ENCODE measurements at regions not wholly inside any gene's neighbourhood (a gene's known extent, or its start where the extent isn't known, plus 50 kb on each side); places are given as distances from the start of the nearest gene placed in this dataset.

- no peaks in the 10 kb centered on the region for H4K20me1 ChIP-seq (ENCODE audit: control insufficient read depth, extremely low read depth, insufficient read depth, low read length)
- TF ChIP-seq CTCF (conservative IDR thresholded peaks at IDR 0.05 in 1 of 2, IDR thresholded peaks at IDR 0.05 in 1 of 2; ENCODE audit: low read depth in 1 of 2, low read length in 2 of 2), result no peak
- TF ChIP-seq EZH2 (IDR thresholded peaks at IDR 0.05; ENCODE audit: low read length, missing control alignments), result no peak
- H2AFZ ChIP-seq (ENCODE audit: low read length), result no peak overlapping the region
- H3K9ac ChIP-seq (ENCODE audit: insufficient read depth, low read length), result no peak overlapping the region
- H3K36me3 ChIP-seq (ENCODE audit: control insufficient read depth, insufficient read depth, low read length), result no peaks in the 10 kb centered on the region
- H3K4me3 ChIP-seq (replicated peaks in 1 of 4; ENCODE audit: control extremely low read depth in 1 of 4, insufficient read depth in 1 of 4, low read depth in 3 of 4, low read length in 4 of 4), result no peak overlapping the region
- H3K9me3 ChIP-seq (ENCODE audit: control insufficient read depth, insufficient read depth, low read depth, low read length), result no peaks in the 10 kb centered on the region
- no peak overlapping the region for H3K27ac ChIP-seq (ENCODE audit: insufficient read depth, low read length)
- DNase-seq (ENCODE audit: low read depth in 2 of 2), result peak; percentile 35 to 72
- no peaks in the 10 kb centered on the region for H3K79me2 ChIP-seq (ENCODE audit: control insufficient read depth, insufficient read depth, low read length)
- no peaks in the 10 kb centered on the region for H3K4me1 ChIP-seq (ENCODE audit: control insufficient read depth, extremely low read depth, insufficient read depth, low read length)
- H3K27me3 ChIP-seq (ENCODE audit: control insufficient read depth, insufficient read depth, low read length), result no peaks in the 10 kb centered on the region
- H3K4me2 ChIP-seq (ENCODE audit: extremely low read depth, insufficient read depth, low read length), result no peak overlapping the region
Observed at GRCh38 chr9:682633-683508, 158.6 kb upstream of the DMRT1 start.

GRCh38 chr9:683509-684021, 157.9 kb upstream of the DMRT1 start:
- no peaks in the 10 kb centered on the region for H3K4me1 ChIP-seq (ENCODE audit: control insufficient read depth, extremely low read depth, insufficient read depth, low read length)
- H3K9me3 ChIP-seq (ENCODE audit: control insufficient read depth, insufficient read depth, low read depth, low read length), result no peaks in the 10 kb centered on the region
- peak overlapping the region; percentile 78 for H3K4me2 ChIP-seq (ENCODE audit: extremely low read depth, insufficient read depth, low read length)
- H3K4me3 ChIP-seq (replicated peaks in 1 of 4; ENCODE audit: control extremely low read depth in 1 of 4, insufficient read depth in 1 of 4, low read depth in 3 of 4, low read length in 4 of 4), result peak overlapping the region in 1 of 4 experiments; percentile 60
- H3K79me2 ChIP-seq (ENCODE audit: control insufficient read depth, insufficient read depth, low read length), result no peaks in the 10 kb centered on the region
- peak overlapping the region; percentile 78 for H3K27ac ChIP-seq (ENCODE audit: insufficient read depth, low read length)
- no peak overlapping the region for H3K9ac ChIP-seq (ENCODE audit: insufficient read depth, low read length)
- TF ChIP-seq EZH2 (IDR thresholded peaks at IDR 0.05; ENCODE audit: low read length, missing control alignments) (no peak), CTCF (conservative IDR thresholded peaks at IDR 0.05 in 1 of 2, IDR thresholded peaks at IDR 0.05 in 1 of 2; ENCODE audit: low read depth in 1 of 2, low read length in 2 of 2) (no peak)
- no peaks in the 10 kb centered on the region for H4K20me1 ChIP-seq (ENCODE audit: control insufficient read depth, extremely low read depth, insufficient read depth, low read length)
- no peak for DNase-seq (ENCODE audit: low read depth in 2 of 2)
- no peaks in the 10 kb centered on the region for H3K36me3 ChIP-seq (ENCODE audit: control insufficient read depth, insufficient read depth, low read length)
- H3K27me3 ChIP-seq (ENCODE audit: control insufficient read depth, insufficient read depth, low read length), result no peaks in the 10 kb centered on the region
- no peak overlapping the region for H2AFZ ChIP-seq (ENCODE audit: low read length)

DNA sequence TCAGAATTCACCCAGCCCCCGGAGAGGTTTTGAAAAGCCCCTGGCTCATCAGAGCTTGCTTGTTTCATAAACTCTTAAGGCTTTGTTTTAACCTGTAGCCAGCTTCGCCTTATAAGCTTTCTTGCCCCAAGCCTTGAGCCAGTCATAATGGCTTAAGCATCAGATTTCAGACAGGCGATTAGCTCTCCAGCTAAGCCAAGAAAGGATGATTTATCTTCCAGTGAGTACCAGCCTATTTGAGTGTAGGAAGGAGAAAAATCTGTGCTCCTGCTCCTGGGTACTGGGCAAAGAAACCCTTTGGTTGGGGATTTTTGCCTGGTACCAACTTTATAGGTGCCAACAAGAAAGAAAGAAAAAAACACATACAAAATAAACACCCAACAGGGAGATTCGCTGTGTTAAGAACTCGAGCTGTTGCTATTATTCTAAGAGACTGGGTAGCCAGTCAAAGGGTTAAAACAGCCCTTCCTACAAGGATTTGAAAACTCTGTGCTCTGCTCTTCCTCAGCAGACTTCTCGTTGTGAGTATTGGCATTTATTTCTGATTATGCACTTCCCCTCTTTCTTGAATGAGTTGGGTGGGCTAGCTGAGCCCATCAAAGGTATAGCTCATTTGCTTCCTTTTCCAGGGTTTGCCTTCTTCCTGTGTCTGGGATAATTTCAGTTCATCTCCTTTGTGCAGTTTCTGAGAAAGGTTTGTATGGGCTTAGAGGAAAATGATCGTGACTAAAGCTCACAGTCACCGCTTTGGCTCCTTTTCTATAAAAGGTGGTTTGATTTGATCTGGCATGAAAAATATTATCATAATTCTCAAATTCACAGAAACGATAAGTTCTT, 157.2 kb upstream of the DMRT1 start:
- Histone ChIP-seq H4K20me1 (ENCODE audit: control insufficient read depth, extremely low read depth, insufficient read depth, low read length) (no peaks in the 10 kb centered on the region), H3K4me2 (ENCODE audit: extremely low read depth, insufficient read depth, low read length) (peak overlapping the region; percentile 78), H3K27ac (ENCODE audit: insufficient read depth, low read length) (peak overlapping the region; percentile 78), H2AFZ (ENCODE audit: low read length) (peak overlapping the region; percentile 43), H3K36me3 (ENCODE audit: control insufficient read depth, insufficient read depth, low read length) (no peaks in the 10 kb centered on the region), H3K27me3 (ENCODE audit: control insufficient read depth, insufficient read depth, low read length) (no peaks in the 10 kb centered on the region), H3K4me1 (ENCODE audit: control insufficient read depth, extremely low read depth, insufficient read depth, low read length) (no peaks in the 10 kb centered on the region), H3K4me3 (replicated peaks in 1 of 4; ENCODE audit: control extremely low read depth in 1 of 4, insufficient read depth in 1 of 4, low read depth in 3 of 4, low read length in 4 of 4) (peak overlapping the region; percentile 11 to 60 (median 20)), H3K9me3 (ENCODE audit: control insufficient read depth, insufficient read depth, low read depth, low read length) (no peaks in the 10 kb centered on the region), H3K9ac (ENCODE audit: insufficient read depth, low read length) (peak overlapping the region; percentile 44), H3K79me2 (ENCODE audit: control insufficient read depth, insufficient read depth, low read length) (no peaks in the 10 kb centered on the region)
- DNase-seq (ENCODE audit: low read depth in 2 of 2), result peak; percentile 58 to 92
- no peak for TF ChIP-seq CTCF (conservative IDR thresholded peaks at IDR 0.05 in 1 of 2, IDR thresholded peaks at IDR 0.05 in 1 of 2; ENCODE audit: low read depth in 1 of 2, low read length in 2 of 2)
- TF ChIP-seq EZH2 (IDR thresholded peaks at IDR 0.05; ENCODE audit: low read length, missing control alignments), result no peak

Data from fibroblast of lung (primary cell).